ENCODE measurements at regions not wholly inside any gene's neighbourhood (a gene's known extent, or its start where the extent isn't known, plus 50 kb on each side); places are given as distances from the start of the nearest gene placed in this dataset.

GRCh38 chr17:53336281-53336680, 486.4 kb upstream of the KIF2B start:
- no peak overlapping the region for H3K4me3 ChIP-seq (ENCODE audit: low read depth in 1 of 2, low read length in 2 of 2)
- no peaks in the 10 kb centered on the region for H3K27me3 ChIP-seq (ENCODE audit: low read depth, low read length)
- no peak overlapping the region for H3K27ac ChIP-seq (ENCODE audit: low read length)
- no peaks in the 10 kb centered on the region for H3K4me1 ChIP-seq (ENCODE audit: control insufficient read depth in 1 of 2, insufficient read depth in 2 of 2, low read length in 2 of 2)
- H3K9me3 ChIP-seq (ENCODE audit: control insufficient read depth in 1 of 2, low read length in 2 of 2), result no peaks in the 10 kb centered on the region
- no peaks in the 10 kb centered on the region for H3K36me3 ChIP-seq (ENCODE audit: control insufficient read depth in 1 of 2, insufficient read depth in 2 of 2, low read length in 2 of 2)

GRCh38 chr17:53335443-53335842, 487.3 kb upstream of the KIF2B start:
- no peak overlapping the region for H3K4me3 ChIP-seq (ENCODE audit: low read depth in 1 of 2, low read length in 2 of 2)
- H3K36me3 ChIP-seq (ENCODE audit: control insufficient read depth in 1 of 2, insufficient read depth in 2 of 2, low read length in 2 of 2), result no peaks in the 10 kb centered on the region
- no peaks in the 10 kb centered on the region for H3K27me3 ChIP-seq (ENCODE audit: low read depth, low read length)
- no peaks in the 10 kb centered on the region for H3K4me1 ChIP-seq (ENCODE audit: control insufficient read depth in 1 of 2, insufficient read depth in 2 of 2, low read length in 2 of 2)
- H3K9me3 ChIP-seq (ENCODE audit: control insufficient read depth in 1 of 2, low read length in 2 of 2), result no peaks in the 10 kb centered on the region
- H3K27ac ChIP-seq (ENCODE audit: low read length), result no peak overlapping the region

- no peaks in the 10 kb centered on the region for H3K36me3 ChIP-seq (ENCODE audit: control insufficient read depth in 1 of 2, insufficient read depth in 2 of 2, low read length in 2 of 2)
- no peaks in the 10 kb centered on the region for H3K9me3 ChIP-seq (ENCODE audit: control insufficient read depth in 1 of 2, low read length in 2 of 2)
- no peaks in the 10 kb centered on the region for H3K27me3 ChIP-seq (ENCODE audit: low read depth, low read length)
- no peaks in the 10 kb centered on the region for H3K4me1 ChIP-seq (ENCODE audit: control insufficient read depth in 1 of 2, insufficient read depth in 2 of 2, low read length in 2 of 2)
- H3K4me3 ChIP-seq (ENCODE audit: low read depth in 1 of 2, low read length in 2 of 2), result no peak overlapping the region
- no peak overlapping the region for H3K27ac ChIP-seq (ENCODE audit: low read length)
These were observed 492.0 kb upstream of the KIF2B start for GRCh38 chr17:53330756-53331155.

GRCh38 chr17:53321651-53322050, 501.1 kb upstream of the KIF2B start:
- H3K27me3 ChIP-seq (ENCODE audit: low read depth, low read length), result no peaks in the 10 kb centered on the region
- H3K9me3 ChIP-seq (ENCODE audit: control insufficient read depth in 1 of 2, low read length in 2 of 2), result no peaks in the 10 kb centered on the region
- no peaks in the 10 kb centered on the region for H3K4me1 ChIP-seq (ENCODE audit: control insufficient read depth in 1 of 2, insufficient read depth in 2 of 2, low read length in 2 of 2)
- no peaks in the 10 kb centered on the region for H3K36me3 ChIP-seq (ENCODE audit: control insufficient read depth in 1 of 2, insufficient read depth in 2 of 2, low read length in 2 of 2)
- H3K4me3 ChIP-seq (ENCODE audit: low read depth in 1 of 2, low read length in 2 of 2), result no peak overlapping the region
- H3K27ac ChIP-seq (ENCODE audit: low read length), result no peak overlapping the region

- H3K27me3 ChIP-seq (ENCODE audit: low read depth, low read length), result no peaks in the 10 kb centered on the region
- no peaks in the 10 kb centered on the region for H3K4me1 ChIP-seq (ENCODE audit: control insufficient read depth in 1 of 2, insufficient read depth in 2 of 2, low read length in 2 of 2)
- H3K27ac ChIP-seq (ENCODE audit: low read length), result no peak overlapping the region
- H3K36me3 ChIP-seq (ENCODE audit: control insufficient read depth in 1 of 2, insufficient read depth in 2 of 2, low read length in 2 of 2), result no peaks in the 10 kb centered on the region
- H3K4me3 ChIP-seq (ENCODE audit: low read depth in 1 of 2, low read length in 2 of 2), result no peak overlapping the region
- peaks cover 0 to 4% of the 10 kb centered on the region in 2 donors for H3K9me3 ChIP-seq (ENCODE audit: control insufficient read depth in 1 of 2, low read length in 2 of 2)
These were observed 502.8 kb upstream of the KIF2B start for GRCh38 chr17:53319947-53320346.

- Histone ChIP-seq H3K4me1 (ENCODE audit: control insufficient read depth in 1 of 2, insufficient read depth in 2 of 2, low read length in 2 of 2) (no peaks in the 10 kb centered on the region), H3K27me3 (ENCODE audit: low read depth, low read length) (no peaks in the 10 kb centered on the region), H3K36me3 (ENCODE audit: control insufficient read depth in 1 of 2, insufficient read depth in 2 of 2, low read length in 2 of 2) (no peaks in the 10 kb centered on the region), H3K27ac (ENCODE audit: low read length) (no peak overlapping the region), H3K4me3 (ENCODE audit: low read depth in 1 of 2, low read length in 2 of 2) (no peak overlapping the region), H3K9me3 (ENCODE audit: control insufficient read depth in 1 of 2, low read length in 2 of 2) (peaks cover 0 to 4% of the 10 kb centered on the region in 2 donors)
These were observed 505.7 kb upstream of the KIF2B start for GRCh38 chr17:53316988-53317387.

- Histone ChIP-seq H3K27me3 (ENCODE audit: low read depth, low read length) (no peaks in the 10 kb centered on the region), H3K36me3 (ENCODE audit: control insufficient read depth in 1 of 2, insufficient read depth in 2 of 2, low read length in 2 of 2) (no peaks in the 10 kb centered on the region), H3K9me3 (ENCODE audit: control insufficient read depth in 1 of 2, low read length in 2 of 2) (peaks cover 0 to 4% of the 10 kb centered on the region in 2 donors), H3K27ac (ENCODE audit: low read length) (no peak overlapping the region), H3K4me1 (ENCODE audit: control insufficient read depth in 1 of 2, insufficient read depth in 2 of 2, low read length in 2 of 2) (no peaks in the 10 kb centered on the region), H3K4me3 (ENCODE audit: low read depth in 1 of 2, low read length in 2 of 2) (no peak overlapping the region)
These were observed 506.7 kb upstream of the KIF2B start for GRCh38 chr17:53316073-53316472.

GRCh38 chr17:53314521-53314920, 508.2 kb upstream of the KIF2B start:
- Histone ChIP-seq H3K4me3 (ENCODE audit: low read depth in 1 of 2, low read length in 2 of 2) (no peak overlapping the region), H3K4me1 (ENCODE audit: control insufficient read depth in 1 of 2, insufficient read depth in 2 of 2, low read length in 2 of 2) (no peaks in the 10 kb centered on the region), H3K36me3 (ENCODE audit: control insufficient read depth in 1 of 2, insufficient read depth in 2 of 2, low read length in 2 of 2) (no peaks in the 10 kb centered on the region), H3K27me3 (ENCODE audit: low read depth, low read length) (no peaks in the 10 kb centered on the region), H3K27ac (ENCODE audit: low read length) (no peak overlapping the region), H3K9me3 (ENCODE audit: control insufficient read depth in 1 of 2, low read length in 2 of 2) (peaks cover 0 to 6% of the 10 kb centered on the region in 2 donors)

GRCh38 chr17:53313746-53314145, 509.0 kb upstream of the KIF2B start:
- H3K27ac ChIP-seq (ENCODE audit: low read length), result no peak overlapping the region
- peaks cover 0 to 10% of the 10 kb centered on the region in 2 donors for H3K9me3 ChIP-seq (ENCODE audit: control insufficient read depth in 1 of 2, low read length in 2 of 2)
- H3K36me3 ChIP-seq (ENCODE audit: control insufficient read depth in 1 of 2, insufficient read depth in 2 of 2, low read length in 2 of 2), result no peaks in the 10 kb centered on the region
- H3K27me3 ChIP-seq (ENCODE audit: low read depth, low read length), result no peaks in the 10 kb centered on the region
- H3K4me3 ChIP-seq (ENCODE audit: low read depth in 1 of 2, low read length in 2 of 2), result no peak overlapping the region
- no peaks in the 10 kb centered on the region for H3K4me1 ChIP-seq (ENCODE audit: control insufficient read depth in 1 of 2, insufficient read depth in 2 of 2, low read length in 2 of 2)

GRCh38 chr17:53278466-53278865, 544.3 kb upstream of the KIF2B start:
- Histone ChIP-seq H3K4me1 (ENCODE audit: control insufficient read depth in 1 of 2, insufficient read depth in 2 of 2, low read length in 2 of 2) (no peaks in the 10 kb centered on the region), H3K27me3 (ENCODE audit: low read depth, low read length) (no peaks in the 10 kb centered on the region), H3K4me3 (ENCODE audit: low read depth in 1 of 2, low read length in 2 of 2) (no peak overlapping the region), H3K9me3 (ENCODE audit: control insufficient read depth in 1 of 2, low read length in 2 of 2) (no peaks in the 10 kb centered on the region), H3K27ac (ENCODE audit: low read length) (no peak overlapping the region), H3K36me3 (ENCODE audit: control insufficient read depth in 1 of 2, insufficient read depth in 2 of 2, low read length in 2 of 2) (no peaks in the 10 kb centered on the region)

GRCh38 chr17:53273126-53273525, 549.6 kb upstream of the KIF2B start:
- H3K4me1 ChIP-seq (ENCODE audit: control insufficient read depth in 1 of 2, insufficient read depth in 2 of 2, low read length in 2 of 2), result no peaks in the 10 kb centered on the region
- no peaks in the 10 kb centered on the region for H3K27me3 ChIP-seq (ENCODE audit: low read depth, low read length)
- H3K27ac ChIP-seq (ENCODE audit: low read length), result no peak overlapping the region
- no peak overlapping the region for H3K4me3 ChIP-seq (ENCODE audit: low read depth in 1 of 2, low read length in 2 of 2)
- H3K36me3 ChIP-seq (ENCODE audit: control insufficient read depth in 1 of 2, insufficient read depth in 2 of 2, low read length in 2 of 2), result no peaks in the 10 kb centered on the region
- H3K9me3 ChIP-seq (ENCODE audit: control insufficient read depth in 1 of 2, low read length in 2 of 2), result no peaks in the 10 kb centered on the region

- Histone ChIP-seq H3K4me1 (ENCODE audit: control insufficient read depth in 1 of 2, insufficient read depth in 2 of 2, low read length in 2 of 2) (no peaks in the 10 kb centered on the region), H3K27ac (ENCODE audit: low read length) (no peak overlapping the region), H3K9me3 (ENCODE audit: control insufficient read depth in 1 of 2, low read length in 2 of 2) (no peaks in the 10 kb centered on the region), H3K27me3 (ENCODE audit: low read depth, low read length) (no peaks in the 10 kb centered on the region), H3K4me3 (ENCODE audit: low read depth in 1 of 2, low read length in 2 of 2) (no peak overlapping the region), H3K36me3 (ENCODE audit: control insufficient read depth in 1 of 2, insufficient read depth in 2 of 2, low read length in 2 of 2) (no peaks in the 10 kb centered on the region)
These were observed 551.8 kb upstream of the KIF2B start for GRCh38 chr17:53270936-53271335.
